Hepatocyte (in vitro differentiated cells): ENCODE measurements at regions not wholly inside any gene's neighbourhood (a gene's known extent, or its start where the extent isn't known, plus 50 kb on each side); places are given as distances from the start of the nearest gene placed in this dataset.

ENCODE experiments used
- EZH2 ChIP-seq: fragments of 200-600 bp; sonication (generic); IDR thresholded peaks from 2 replicates; pipeline ENCODE4 v1.6.1; 2016; ENCODE audit warnings: antibody characterized with exemption, mild to moderate bottlenecking, borderline replicate concordance
- EZH2phosphoT487 ChIP-seq: fragments of 200-600 bp; sonication (generic); IDR thresholded peaks from one replicate; pipeline ENCODE4 v1.6.1; 2018; ENCODE audit warnings: antibody characterized with exemption, mild to moderate bottlenecking, low read depth, moderate library complexity; ENCODE audit not compliant: unreplicated experiment, severe bottlenecking
- TF ChIP-seq, protein P1 (sequence below): fragments of 200-600 bp; sonication (generic); IDR thresholded peaks from 2 replicates; pipeline ENCODE4 v1.5.1; 2016; ENCODE audit warnings: antibody characterized with exemption, mild to moderate bottlenecking; ENCODE audit not compliant: poor library complexity

DNA sequence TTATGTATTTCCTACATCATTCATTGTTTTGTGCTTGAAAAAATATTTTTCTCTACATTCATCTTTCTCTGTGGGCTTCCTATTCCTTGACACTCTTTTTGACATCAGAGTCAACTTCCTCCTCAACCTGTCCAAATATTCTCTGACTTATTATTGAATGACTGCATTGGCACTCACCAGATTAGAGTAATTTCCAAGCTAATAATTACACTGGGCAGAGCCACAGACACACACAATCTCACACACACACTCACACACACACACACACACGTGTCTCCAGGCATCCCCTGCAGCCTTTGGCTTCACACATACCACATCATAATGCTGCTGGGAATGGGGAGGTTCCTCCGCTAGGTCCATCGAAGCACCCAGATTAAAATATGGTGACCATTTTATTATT lies 184.5 kb downstream of the SYK start:
- no peak for TF ChIP-seq EZH2phosphoT487
- TF ChIP-seq, protein P1, sequence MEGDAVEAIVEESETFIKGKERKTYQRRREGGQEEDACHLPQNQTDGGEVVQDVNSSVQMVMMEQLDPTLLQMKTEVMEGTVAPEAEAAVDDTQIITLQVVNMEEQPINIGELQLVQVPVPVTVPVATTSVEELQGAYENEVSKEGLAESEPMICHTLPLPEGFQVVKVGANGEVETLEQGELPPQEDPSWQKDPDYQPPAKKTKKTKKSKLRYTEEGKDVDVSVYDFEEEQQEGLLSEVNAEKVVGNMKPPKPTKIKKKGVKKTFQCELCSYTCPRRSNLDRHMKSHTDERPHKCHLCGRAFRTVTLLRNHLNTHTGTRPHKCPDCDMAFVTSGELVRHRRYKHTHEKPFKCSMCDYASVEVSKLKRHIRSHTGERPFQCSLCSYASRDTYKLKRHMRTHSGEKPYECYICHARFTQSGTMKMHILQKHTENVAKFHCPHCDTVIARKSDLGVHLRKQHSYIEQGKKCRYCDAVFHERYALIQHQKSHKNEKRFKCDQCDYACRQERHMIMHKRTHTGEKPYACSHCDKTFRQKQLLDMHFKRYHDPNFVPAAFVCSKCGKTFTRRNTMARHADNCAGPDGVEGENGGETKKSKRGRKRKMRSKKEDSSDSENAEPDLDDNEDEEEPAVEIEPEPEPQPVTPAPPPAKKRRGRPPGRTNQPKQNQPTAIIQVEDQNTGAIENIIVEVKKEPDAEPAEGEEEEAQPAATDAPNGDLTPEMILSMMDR: no peak
- no peak for TF ChIP-seq EZH2
